GM19238 (cell line): ENCODE measurements at regions not wholly inside any gene's neighbourhood (a gene's known extent, or its start where the extent isn't known, plus 50 kb on each side); places are given as distances from the start of the nearest gene placed in this dataset.
"Not testable (repeated sequence)": the region's sequence is repeated elsewhere in the genome, so short reads cannot be mapped to it uniquely, and the experiment has no call there.

Experiments
- DNase-seq: peaks from one replicate; pipeline ENCODE4 v3.0.0; 2011; ENCODE audit warnings: low spot score; ENCODE audit not compliant: insufficient read length

- no peak for DNase-seq
Observed at GRCh38 chr13:34351134-34351533, 533.2 kb downstream of the RFC3 start.

DNA sequence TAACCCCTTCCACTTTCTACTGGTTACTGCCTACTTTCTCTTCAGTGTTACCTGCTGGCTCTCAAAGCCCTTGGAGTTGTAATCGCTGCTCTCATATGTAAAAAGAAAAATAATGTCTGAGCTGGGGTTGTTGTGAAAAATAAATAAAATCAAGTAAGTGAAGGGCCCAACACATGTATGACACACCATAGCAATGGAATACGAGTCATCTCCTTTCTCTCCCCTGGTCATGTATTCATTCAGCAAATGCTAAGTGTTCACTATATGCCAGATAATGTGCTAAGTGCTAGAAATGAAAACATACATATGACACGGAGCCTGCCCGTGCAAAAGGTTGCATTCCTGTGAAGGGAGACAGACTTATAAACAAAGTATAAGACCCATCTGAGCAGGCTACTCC, 535.0 kb downstream of the RFC3 start:
- no peak for DNase-seq

GRCh38 chr13:34356686-34357434, 538.9 kb downstream of the RFC3 start:
- DNase-seq = no peak

- no peak for DNase-seq
Observed at GRCh38 chr13:34357435-34358232, 539.7 kb downstream of the RFC3 start.

DNA sequence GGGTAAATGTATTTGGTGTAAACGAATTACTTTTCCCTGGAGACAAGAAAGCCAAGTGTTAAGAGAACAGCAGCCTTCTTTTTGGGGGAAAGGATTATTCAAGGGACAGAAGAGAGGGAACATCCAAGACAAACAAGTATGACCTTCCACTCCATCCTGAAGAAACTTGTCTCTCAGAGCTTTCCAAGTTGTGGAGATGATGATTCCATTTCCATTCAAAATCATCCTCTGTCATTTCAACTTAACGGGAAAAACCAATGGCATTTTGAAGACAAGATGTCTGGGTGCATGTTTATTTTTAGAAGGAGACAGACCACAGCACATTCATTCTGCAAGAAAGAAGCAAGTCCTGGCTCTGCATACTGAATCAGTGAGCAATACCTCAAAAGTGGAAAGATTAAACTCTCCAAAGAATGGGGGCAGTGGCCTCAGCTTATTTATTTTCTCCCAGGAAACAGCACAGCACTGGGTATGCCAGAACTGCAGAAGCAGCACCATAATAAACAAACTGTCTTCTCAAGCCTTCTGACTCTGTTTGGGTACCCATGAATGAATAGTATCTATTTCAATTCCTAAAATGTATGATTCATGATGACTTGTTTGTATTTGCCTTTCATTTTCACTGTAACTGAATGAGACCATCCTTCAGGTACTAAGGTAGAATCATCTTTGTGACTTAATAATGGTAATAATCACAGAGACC, 541.0 kb downstream of the RFC3 start:
- no peak for DNase-seq

- no peak for DNase-seq
Observed at GRCh38 chr13:34360702-34361101, 542.8 kb downstream of the RFC3 start.

DNA sequence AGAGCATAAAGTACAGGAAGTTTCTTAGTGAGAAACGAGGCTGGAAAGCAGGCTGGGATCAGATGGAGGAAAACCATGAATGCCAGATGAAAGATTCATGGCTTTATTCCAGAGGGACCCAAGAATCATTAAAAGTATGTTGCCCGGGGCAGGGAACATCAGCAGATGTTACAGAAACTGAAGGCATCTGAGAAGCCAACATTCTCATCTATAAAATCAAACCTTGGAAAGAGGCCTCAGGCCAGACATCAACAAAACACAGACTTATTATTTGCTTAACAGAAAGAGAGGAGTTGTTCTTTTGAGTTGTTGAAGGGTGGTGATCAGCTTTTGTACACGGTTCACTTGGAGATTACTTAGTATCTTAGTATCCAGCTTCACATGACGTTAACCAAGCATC, 543.6 kb downstream of the RFC3 start:
- DNase-seq = no peak

DNA sequence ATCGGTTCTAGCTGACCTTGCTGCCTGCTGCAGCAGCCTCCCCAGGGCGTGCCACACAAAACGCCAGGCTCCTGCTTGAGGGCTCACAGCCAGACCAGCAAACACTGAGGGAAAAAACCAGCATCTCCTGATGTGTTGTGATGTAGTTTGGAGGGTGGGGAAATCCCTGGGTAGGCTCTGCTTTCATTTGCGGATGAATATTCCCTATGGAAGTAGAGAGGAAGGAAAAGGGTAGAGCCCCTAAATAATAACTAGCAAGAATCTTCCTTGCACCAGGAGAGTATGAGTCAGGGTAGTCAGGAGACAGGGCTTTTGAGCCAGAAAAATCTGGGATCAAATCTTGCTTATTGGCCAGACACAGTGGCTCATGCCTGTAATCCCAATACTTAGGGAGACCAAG, 545.3 kb downstream of the RFC3 start:
- DNase-seq = no peak

DNA sequence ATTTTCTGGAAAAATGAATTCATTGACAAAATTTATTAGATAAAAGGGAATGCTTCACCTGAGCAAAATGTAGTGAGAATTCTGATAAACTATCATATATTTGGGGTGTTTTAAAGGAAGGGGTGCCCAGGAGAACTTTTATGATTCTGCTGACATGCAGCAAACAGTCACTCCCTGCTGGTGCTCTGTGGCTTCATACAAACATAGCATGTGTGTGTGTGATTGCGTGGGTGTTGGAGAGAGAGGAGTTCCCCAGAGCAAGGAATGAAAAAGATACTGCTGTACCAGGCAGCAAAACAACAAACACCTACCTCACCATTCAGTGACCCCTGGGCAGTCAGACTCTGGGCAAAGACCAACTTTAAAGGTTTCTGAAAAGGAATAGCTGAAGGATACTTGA, 546.7 kb downstream of the RFC3 start:
- DNase-seq = no peak

DNA sequence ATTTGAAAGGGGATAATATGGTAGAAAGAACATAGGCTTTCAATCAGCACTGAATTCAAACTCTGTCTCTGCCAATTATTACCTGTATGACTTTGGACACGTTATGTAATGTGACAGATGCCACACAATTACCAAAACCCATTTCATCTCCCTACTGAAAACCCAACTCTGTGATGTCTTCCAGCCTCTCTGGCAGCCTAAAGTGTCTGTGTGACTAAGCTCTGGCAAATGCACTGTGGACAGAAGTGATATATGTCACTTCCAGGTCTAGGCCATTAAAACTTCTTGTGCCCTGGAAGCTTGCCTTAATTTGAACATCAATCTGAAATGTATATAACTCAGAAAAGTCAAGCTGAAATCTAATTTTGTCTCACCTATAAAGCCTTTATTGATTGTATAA, 552.0 kb downstream of the RFC3 start:
- DNase-seq = no peak

- DNase-seq = no peak
Observed at GRCh38 chr13:34371108-34371507, 553.2 kb downstream of the RFC3 start.

DNA sequence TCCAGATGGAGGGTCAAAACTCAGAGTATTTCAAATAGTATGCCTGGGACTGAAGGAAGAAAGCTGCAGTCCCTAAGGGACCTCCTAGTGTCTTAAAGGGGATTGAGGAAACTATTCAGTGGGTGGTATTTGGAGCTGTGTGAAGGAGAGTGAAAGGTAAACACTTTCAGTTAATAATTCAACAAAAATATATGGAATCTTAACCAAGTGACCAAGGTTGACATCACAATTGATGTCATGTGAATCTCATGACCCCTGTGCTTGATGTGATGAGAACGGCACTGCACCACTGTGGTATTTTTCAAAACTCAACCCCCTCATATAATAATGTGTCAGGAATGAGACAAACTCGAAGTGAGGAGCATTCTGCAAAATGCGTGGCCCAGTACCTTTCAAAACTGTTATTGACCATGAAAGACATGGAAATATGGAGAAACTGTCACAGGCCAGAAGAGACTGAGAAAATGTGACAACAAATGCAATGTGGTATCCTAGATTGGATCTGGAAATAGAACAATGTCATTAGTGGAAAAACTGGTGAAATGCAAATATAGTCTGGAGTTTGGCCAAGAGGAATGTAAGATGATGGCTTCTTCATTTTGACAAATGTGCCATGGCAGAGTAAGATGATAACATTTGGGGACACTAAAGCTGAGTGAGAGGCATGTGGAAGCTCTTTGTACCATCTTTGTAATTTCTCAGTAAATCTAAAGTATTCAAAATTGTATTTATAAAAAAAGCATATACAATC, 553.9 kb downstream of the RFC3 start:
- DNase-seq = no peak

DNA sequence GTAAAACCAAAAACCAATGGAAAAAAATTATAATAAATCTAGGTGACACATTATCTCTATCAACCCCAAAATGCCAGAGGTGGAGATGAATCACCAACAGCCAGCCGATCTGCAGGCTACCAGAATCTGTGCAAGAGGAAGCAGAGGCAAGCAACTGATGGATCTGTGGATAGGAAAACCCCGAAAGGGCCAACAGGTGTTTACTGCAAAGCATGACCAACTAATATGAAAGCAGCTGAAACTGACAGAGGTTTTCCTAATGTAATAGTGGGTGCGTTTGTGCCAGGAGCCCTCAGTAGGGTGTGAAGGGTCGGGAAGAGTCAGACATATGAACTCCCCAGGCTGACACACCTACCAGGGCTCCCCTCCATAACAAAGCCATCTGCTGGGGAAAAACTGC, 554.6 kb downstream of the RFC3 start:
- no peak for DNase-seq

GRCh38 chr13:34376483-34376882, 558.5 kb downstream of the RFC3 start:
- DNase-seq = no peak

DNA sequence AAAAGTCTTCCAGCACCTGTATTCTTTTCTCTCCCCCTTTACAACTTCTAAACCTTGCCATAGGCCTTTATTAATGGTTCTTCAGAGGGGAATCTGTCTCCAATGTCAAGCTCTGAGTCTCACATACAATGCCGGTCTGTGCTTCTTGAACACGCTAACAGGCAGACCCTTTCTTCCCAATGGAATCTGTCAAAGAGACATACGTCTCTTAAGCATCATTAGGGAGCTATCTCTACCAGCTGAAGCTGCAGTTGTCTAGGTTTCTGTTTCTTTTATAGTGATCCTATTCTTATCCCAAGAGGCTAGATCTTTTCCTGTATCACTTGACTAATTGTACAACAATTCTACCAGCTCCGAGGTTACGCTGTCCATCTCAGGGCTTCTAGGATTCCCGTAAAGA, 560.8 kb upstream of the NBEA start:
- DNase-seq = no peak

DNA sequence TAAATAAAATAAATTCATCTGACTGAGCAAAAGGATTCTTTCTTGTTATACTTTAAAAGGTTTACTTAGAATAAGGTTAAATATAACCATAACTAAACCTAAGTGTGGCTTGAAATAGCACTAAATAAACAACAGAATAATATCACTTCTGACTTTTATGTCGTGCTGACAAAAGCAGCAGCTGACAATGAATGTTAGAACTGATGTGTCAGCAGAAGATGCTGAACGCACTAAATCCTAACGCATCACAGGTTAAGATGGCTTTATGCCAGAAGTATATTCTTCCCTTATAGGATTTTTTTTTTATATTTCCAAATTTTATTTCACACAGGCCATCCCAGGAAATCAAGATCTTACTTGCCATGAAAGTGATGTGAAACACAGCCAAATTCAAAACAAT, 558.3 kb upstream of the NBEA start:
- DNase-seq = no peak

DNA sequence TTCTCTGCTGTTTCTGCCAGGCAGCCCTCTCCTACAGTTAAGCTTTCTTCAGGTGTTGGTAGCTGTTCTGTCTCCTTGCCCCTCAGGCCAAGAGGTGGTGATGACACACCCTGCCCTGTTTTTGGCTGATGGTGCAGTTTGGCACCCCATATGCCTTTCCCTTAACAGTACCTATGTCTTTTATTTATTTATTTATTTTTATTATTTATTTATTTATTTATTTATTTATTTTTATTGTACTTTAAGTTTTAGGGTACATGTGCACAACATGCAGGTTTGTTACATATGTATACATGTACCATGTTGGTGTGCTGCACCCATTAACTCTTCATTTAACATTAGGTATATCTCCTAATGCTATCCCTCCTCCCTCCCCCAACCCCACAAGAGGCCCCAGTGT, 555.8 kb upstream of the NBEA start:
- DNase-seq = not testable (repeated sequence)

- DNase-seq = no peak
Observed at GRCh38 chr13:34391076-34391475, 551.0 kb upstream of the NBEA start.

- DNase-seq = no peak
Observed at GRCh38 chr13:34401696-34402095, 540.4 kb upstream of the NBEA start.

DNA sequence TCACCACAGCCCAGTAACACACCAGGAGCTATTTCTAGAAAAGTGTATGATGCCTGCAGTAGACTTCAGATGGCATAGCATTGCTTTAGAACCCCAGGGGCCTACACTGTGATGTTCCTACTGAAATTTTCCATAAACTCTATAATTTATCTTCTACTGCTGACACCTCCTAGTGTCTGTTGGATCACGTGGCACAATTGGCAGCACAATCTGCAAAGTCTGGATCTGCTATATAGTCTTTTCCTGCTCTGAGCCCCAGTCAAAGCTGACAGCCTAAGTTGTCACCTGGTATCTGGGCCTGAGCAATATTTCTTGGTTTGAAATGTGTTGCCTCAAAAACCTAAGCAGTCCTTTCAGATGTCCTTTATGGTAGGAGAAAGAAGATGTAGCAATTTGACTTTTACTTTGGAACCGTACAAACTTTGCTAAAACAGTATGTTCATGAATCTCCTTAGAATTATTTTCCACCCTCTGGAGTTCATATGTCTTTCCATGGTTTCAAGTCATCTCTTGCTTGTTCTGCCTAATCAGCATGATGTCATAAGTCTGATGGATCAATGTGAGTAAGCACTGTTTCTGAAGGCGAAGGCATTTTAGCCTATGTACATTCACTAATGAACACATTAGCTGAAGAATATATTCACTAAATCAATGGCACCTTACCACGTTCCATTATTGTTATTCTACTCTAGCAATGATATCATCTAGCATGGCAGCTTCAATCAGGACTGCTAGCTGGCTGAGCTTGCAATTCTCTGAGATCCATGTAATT, 536.5 kb upstream of the NBEA start:
- DNase-seq = no peak

DNA sequence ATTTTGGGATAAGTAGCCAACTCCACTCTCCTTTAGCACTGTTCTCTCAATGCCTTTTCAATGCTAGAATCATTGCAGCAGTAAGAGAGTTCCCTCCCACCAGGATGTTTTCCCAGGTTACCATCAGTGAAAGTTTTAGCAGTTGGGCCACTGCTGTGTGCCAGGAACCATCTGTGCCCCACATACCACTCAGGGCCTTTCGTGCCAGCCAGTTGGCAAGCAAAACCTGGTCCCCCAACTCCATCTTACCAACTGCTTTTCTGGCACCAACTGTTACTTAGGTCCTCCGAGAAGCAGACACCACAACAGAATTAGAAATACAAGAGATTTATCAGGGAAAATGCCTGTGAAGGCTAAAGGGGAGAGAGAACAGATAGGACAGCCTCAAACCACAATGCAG, 533.4 kb upstream of the NBEA start:
- no peak for DNase-seq
